ENCODE measurements at regions not wholly inside any gene's neighbourhood (a gene's known extent, or its start where the extent isn't known, plus 50 kb on each side); places are given as distances from the start of the nearest gene placed in this dataset.

DNA sequence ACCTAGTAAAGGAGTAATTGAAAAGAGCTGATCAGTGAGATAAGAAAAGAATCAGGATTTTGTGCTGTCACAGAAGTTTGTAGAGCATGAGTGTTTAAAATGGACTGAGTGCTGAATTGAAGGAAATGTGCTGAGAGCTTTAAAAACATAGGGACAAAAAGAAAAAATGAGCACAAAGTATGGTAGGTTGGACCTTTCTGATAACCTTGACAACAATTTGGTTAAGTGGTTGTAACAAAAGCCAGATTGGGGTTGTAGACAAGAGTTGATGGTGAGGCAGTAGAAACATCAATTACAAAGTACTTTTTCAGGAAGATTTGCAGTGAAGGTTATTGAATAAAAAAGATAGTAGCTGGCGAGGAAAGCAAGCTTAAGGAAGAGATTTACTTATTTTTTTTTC, 674.7 kb upstream of the KIF2B start:
- DNase-seq (ENCODE audit: low spot score) (no peak), ATAC-seq (ENCODE audit: low FRiP score) (no peak)
- TF ChIP-seq, protein P1, sequence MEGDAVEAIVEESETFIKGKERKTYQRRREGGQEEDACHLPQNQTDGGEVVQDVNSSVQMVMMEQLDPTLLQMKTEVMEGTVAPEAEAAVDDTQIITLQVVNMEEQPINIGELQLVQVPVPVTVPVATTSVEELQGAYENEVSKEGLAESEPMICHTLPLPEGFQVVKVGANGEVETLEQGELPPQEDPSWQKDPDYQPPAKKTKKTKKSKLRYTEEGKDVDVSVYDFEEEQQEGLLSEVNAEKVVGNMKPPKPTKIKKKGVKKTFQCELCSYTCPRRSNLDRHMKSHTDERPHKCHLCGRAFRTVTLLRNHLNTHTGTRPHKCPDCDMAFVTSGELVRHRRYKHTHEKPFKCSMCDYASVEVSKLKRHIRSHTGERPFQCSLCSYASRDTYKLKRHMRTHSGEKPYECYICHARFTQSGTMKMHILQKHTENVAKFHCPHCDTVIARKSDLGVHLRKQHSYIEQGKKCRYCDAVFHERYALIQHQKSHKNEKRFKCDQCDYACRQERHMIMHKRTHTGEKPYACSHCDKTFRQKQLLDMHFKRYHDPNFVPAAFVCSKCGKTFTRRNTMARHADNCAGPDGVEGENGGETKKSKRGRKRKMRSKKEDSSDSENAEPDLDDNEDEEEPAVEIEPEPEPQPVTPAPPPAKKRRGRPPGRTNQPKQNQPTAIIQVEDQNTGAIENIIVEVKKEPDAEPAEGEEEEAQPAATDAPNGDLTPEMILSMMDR (IDR thresholded peaks at IDR 0.05): no peak

DNA sequence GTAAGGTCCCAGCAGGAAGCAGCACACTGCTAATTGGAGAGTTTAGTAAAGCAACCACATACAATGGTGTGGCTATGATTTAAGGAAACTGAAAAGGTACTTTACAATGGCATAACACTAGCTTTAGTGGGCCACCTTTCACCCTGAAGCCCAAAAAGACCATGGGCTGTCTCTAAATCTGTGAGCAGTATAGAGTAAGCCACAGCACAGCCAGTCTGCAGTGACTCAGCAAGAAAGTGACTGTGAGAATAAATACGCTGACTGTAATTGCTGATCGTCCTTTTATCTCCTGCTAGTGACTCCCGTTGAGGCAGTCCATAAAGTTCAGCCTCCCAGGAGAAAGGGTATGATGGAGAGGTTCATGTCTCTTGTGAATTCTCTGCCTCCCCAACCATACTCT, 679.8 kb upstream of the KIF2B start:
- ATAC-seq (ENCODE audit: low FRiP score) (no peak), DNase-seq (ENCODE audit: low spot score) (no peak)
- TF ChIP-seq, protein P1 (IDR thresholded peaks at IDR 0.05): no peak

DNA sequence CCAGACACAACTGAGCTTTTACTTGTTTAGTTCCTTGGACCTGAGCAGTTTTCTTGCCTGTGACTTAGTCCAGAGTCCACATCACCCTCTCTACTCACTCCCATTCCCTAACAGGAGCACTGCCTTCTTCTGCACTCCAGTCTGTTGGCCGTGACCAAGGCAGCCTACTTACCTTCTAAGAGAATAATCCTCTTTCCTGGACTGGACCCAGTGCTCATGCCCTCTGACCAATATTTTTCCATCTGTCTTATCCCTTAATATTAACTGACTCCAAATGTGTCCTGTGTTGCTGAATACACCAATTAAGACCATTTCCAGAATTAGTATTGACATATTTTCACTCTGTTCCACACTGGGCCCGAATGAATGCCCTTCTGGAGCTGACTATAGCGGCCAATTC, 681.0 kb upstream of the KIF2B start:
- TF ChIP-seq, protein P1 (IDR thresholded peaks at IDR 0.05): no peak
- ATAC-seq (ENCODE audit: low FRiP score) (no peak), DNase-seq (ENCODE audit: low spot score) (no peak)

DNA sequence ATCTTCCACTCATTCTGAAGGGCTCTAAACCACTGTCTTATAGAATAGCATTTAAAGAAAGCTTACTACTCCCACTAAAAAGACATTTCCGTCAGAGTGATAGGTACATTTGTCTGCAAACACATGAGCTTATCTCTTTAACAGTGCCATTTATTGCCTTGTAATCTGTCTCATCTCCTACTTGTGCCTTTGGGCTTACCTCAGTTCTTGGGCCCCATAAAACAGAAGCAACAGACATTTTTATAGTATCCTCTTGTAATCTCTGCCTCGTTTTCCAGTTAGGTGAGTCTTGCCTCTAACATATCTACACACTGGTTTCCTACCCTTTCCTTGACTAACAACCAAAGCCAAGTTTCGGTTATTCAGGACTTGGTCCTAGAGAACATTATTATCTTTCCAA, 681.4 kb upstream of the KIF2B start:
- TF ChIP-seq, protein P1 (IDR thresholded peaks at IDR 0.05): no peak
- ATAC-seq (ENCODE audit: low FRiP score): no peak
- DNase-seq (ENCODE audit: low spot score): no peak

DNA sequence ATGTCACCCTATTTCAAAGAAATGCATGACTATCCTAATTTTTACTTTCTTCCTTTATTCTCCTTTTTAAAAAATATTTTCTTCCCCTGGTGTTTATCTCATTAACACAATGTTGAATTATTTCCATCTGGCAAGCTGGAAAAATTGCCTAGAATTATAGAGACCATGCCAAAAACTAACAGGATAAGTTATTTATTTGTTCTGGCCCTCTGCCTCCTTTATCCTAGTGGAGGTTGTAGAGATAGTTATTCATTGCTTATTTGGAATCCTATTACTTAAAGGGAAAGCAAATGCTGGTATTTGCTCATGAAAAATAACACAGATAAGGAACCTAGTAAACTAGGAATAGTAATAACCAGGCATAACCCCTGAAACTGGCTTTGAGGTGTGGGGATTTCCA, 684.9 kb upstream of the KIF2B start:
- TF ChIP-seq, protein P1 (IDR thresholded peaks at IDR 0.05): no peak
- DNase-seq (ENCODE audit: low spot score): no peak
- ATAC-seq (ENCODE audit: low FRiP score): no peak

DNA sequence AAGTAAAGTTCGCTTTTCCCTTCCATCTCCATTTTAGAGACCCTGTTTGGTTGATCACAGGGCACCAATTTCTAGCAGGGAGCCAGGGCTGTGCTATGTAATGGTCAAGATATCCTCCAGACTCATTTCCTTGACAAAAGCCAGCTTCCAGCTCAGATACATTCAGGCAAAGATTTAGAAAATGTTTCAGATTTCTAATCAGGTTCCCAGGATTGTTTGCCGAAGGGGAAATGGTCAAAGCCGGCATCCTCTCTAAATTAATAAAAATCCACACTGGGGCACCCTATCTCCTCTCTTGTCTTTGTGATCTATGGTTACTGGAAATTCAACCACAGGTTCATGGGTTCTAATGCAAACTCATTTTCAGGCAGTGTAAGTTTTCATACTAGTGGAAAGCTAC, 686.8 kb upstream of the KIF2B start:
- DNase-seq (ENCODE audit: low spot score) (no peak), ATAC-seq (ENCODE audit: low FRiP score) (no peak)
- TF ChIP-seq, protein P1 (IDR thresholded peaks at IDR 0.05): no peak

DNA sequence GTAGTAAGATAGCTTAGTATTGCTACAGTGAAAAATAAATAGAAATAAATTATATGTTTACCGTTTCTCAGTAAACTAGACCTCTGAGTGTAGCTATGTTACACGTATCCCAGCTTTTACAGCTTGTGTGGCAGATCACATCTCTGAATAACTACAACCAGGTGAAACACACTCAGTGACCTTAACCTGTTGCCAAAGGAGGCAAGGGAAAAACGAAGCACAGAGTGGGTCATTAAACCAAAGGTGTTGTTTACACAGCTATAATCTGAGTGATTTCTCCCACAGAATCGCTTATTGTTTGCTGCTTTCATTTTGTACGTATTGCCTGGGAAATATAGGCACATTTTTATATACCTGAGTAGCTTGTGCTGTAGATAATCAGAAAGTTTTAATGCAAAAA, 688.2 kb upstream of the KIF2B start:
- DNase-seq (ENCODE audit: low spot score) (no peak), ATAC-seq (ENCODE audit: low FRiP score) (no peak)
- TF ChIP-seq, protein P1 (IDR thresholded peaks at IDR 0.05): no peak
